HEK293 (cell line): ENCODE measurements at regions not wholly inside any gene's neighbourhood (a gene's known extent, or its start where the extent isn't known, plus 50 kb on each side); places are given as distances from the start of the nearest gene placed in this dataset.

Experiments used
- CTCF ChIA-PET: fragments of 350-600 bp; formaldehyde crosslinking; extraction: SDS; loops from one replicate; lab custom pipeline; 2021; ENCODE audit warnings: antibody characterized with exemption; lab: Yijun Ruan, JAX
- POLR2A ChIA-PET: fragments of 300-600 bp; formaldehyde crosslinking; extraction: SDS; loops from one replicate; lab custom pipeline; 2020; ENCODE audit warnings: antibody characterized with exemption, inconsistent platforms; lab: Yijun Ruan, JAX
- H3K27ac ChIP-seq: fragments of 200-500 bp; sonication (Bioruptor generic); 2 replicates; pipeline ENCODE4 v1.5.1; 2014; ENCODE audit warnings: low read depth, low read length, control low read depth, inconsistent platforms; ENCODE audit errors: extremely low read depth
- H3K36me3 ChIP-seq, 2 experiments: fragments of 200-500 bp in 1 of 2; sonication (Bioruptor generic) in 1 of 2; 1 replicate in 1 of 2; 2 replicates in 1 of 2; pipeline ENCODE4 v1.5.1; 2014 to 2017; ENCODE audit warnings: inconsistent platforms in 2 of 2, low read length in 2 of 2; ENCODE audit not compliant: control insufficient read depth in 2 of 2, insufficient read depth in 1 of 2
- H3K4me1 ChIP-seq: fragments of 200-500 bp; sonication (Bioruptor generic); 2 replicates; pipeline ENCODE4 v1.5.1; 2014; ENCODE audit warnings: mild to moderate bottlenecking, low read length, inconsistent platforms; ENCODE audit not compliant: control insufficient read depth, insufficient read depth
- H3K4me3 ChIP-seq: 2 replicates; pipeline ENCODE4 v1.5.1; 2011; ENCODE audit warnings: low read depth, mild to moderate bottlenecking, control low read depth, low read length, moderate library complexity
- H3K9me3 ChIP-seq: fragments of 200-500 bp; sonication (Bioruptor generic); 2 replicates; pipeline ENCODE4 v1.5.1; 2014; ENCODE audit warnings: low read depth, low read length, inconsistent platforms; ENCODE audit not compliant: control insufficient read depth, insufficient read depth
- YY1 ChIP-seq: fragments of 450-650 bp; formaldehyde crosslinking; IDR thresholded peaks from 2 replicates; pipeline ENCODE4 v1.5.1; 2018; ENCODE audit warnings: missing biosample characterization, missing genetic modification characterization
- ZBTB21 ChIP-seq: fragments of 450-650 bp; formaldehyde crosslinking; IDR thresholded peaks from 2 replicates; pipeline ENCODE4 v1.5.1; 2017; ENCODE audit warnings: missing biosample characterization, missing genetic modification characterization
- ZNF10 ChIP-seq: fragments of 450-650 bp; formaldehyde crosslinking; IDR thresholded peaks from 2 replicates; pipeline ENCODE4 v1.5.1; 2017; ENCODE audit warnings: missing biosample characterization, missing genetic modification characterization
- ZNF133 ChIP-seq: fragments of 450-650 bp; formaldehyde crosslinking; IDR thresholded peaks from 2 replicates; pipeline ENCODE4 v1.5.1; 2016; ENCODE audit warnings: missing biosample characterization, missing genetic modification characterization
- ZNF146 ChIP-seq: fragments of 450-650 bp; formaldehyde crosslinking; IDR thresholded peaks from 2 replicates; pipeline ENCODE4 v1.5.1; 2016; ENCODE audit warnings: missing biosample characterization, missing genetic modification characterization
- ZNF16 ChIP-seq: fragments of 450-650 bp; formaldehyde crosslinking; IDR thresholded peaks from 2 replicates; pipeline ENCODE4 v1.5.1; 2016; ENCODE audit warnings: low read depth, missing biosample characterization, missing genetic modification characterization
- ZNF19 ChIP-seq: fragments of 450-650 bp; formaldehyde crosslinking; IDR thresholded peaks from 2 replicates; pipeline ENCODE4; 2016; ENCODE audit warnings: missing biosample characterization, missing genetic modification characterization, low read depth
- ZNF202 ChIP-seq: fragments of 450-650 bp; formaldehyde crosslinking; IDR thresholded peaks from 2 replicates; pipeline ENCODE4 v1.5.1; 2016; ENCODE audit warnings: missing biosample characterization, missing genetic modification characterization, borderline replicate concordance
- ZNF292 ChIP-seq: fragments of 450-650 bp; formaldehyde crosslinking; IDR thresholded peaks from 2 replicates; pipeline ENCODE4 v1.5.1; 2016; ENCODE audit warnings: low read depth, missing biosample characterization, missing genetic modification characterization, borderline replicate concordance
- ZNF335 ChIP-seq: fragments of 450-650 bp; formaldehyde crosslinking; conservative IDR thresholded peaks from 2 replicates; pipeline ENCODE4 v1.5.1; 2016; ENCODE audit warnings: missing biosample characterization, missing genetic modification characterization
- ZNF48 ChIP-seq: fragments of 450-650 bp; formaldehyde crosslinking; IDR thresholded peaks from 2 replicates; pipeline ENCODE4 v1.5.1; 2016; ENCODE audit warnings: missing biosample characterization, missing genetic modification characterization
- ZNF501 ChIP-seq: fragments of 450-650 bp; formaldehyde crosslinking; IDR thresholded peaks from 2 replicates; pipeline ENCODE4 v1.5.1; 2016; ENCODE audit warnings: missing biosample characterization, missing genetic modification characterization
- ZNF521 ChIP-seq: fragments of 450-650 bp; formaldehyde crosslinking; IDR thresholded peaks from 2 replicates; pipeline ENCODE4 v1.5.1; 2017; ENCODE audit warnings: missing biosample characterization, mild to moderate bottlenecking, missing genetic modification characterization
- ZNF530 ChIP-seq: fragments of 450-650 bp; formaldehyde crosslinking; IDR thresholded peaks from 2 replicates; pipeline ENCODE4 v1.5.1; 2016; ENCODE audit warnings: low read depth, missing biosample characterization, missing genetic modification characterization
- ZNF747 ChIP-seq: fragments of 450-650 bp; formaldehyde crosslinking; IDR thresholded peaks from 2 replicates; pipeline ENCODE4 v1.5.1; 2016; ENCODE audit warnings: missing biosample characterization, missing genetic modification characterization
- TF ChIP-seq, protein P1 (sequence below): fragments of 450-650 bp; formaldehyde crosslinking; IDR thresholded peaks from 2 replicates; pipeline ENCODE4 v1.5.1; 2016; ENCODE audit warnings: missing biosample characterization, missing genetic modification characterization, borderline replicate concordance
- TF ChIP-seq, protein P2 (sequence below): fragments of 450-650 bp; formaldehyde crosslinking; IDR thresholded peaks from 2 replicates; pipeline ENCODE4; 2016; ENCODE audit warnings: missing biosample characterization, missing genetic modification characterization
- TF ChIP-seq, protein P3 (sequence below): fragments of 450-650 bp; formaldehyde crosslinking; IDR thresholded peaks from 2 replicates; pipeline ENCODE4 v1.5.1; 2016; ENCODE audit warnings: missing biosample characterization, missing genetic modification characterization
- TF ChIP-seq, protein P4 (sequence below): fragments of 450-650 bp; formaldehyde crosslinking; IDR thresholded peaks from 2 replicates; pipeline ENCODE4 v1.5.1; 2016; ENCODE audit warnings: missing biosample characterization, missing genetic modification characterization

DNA sequence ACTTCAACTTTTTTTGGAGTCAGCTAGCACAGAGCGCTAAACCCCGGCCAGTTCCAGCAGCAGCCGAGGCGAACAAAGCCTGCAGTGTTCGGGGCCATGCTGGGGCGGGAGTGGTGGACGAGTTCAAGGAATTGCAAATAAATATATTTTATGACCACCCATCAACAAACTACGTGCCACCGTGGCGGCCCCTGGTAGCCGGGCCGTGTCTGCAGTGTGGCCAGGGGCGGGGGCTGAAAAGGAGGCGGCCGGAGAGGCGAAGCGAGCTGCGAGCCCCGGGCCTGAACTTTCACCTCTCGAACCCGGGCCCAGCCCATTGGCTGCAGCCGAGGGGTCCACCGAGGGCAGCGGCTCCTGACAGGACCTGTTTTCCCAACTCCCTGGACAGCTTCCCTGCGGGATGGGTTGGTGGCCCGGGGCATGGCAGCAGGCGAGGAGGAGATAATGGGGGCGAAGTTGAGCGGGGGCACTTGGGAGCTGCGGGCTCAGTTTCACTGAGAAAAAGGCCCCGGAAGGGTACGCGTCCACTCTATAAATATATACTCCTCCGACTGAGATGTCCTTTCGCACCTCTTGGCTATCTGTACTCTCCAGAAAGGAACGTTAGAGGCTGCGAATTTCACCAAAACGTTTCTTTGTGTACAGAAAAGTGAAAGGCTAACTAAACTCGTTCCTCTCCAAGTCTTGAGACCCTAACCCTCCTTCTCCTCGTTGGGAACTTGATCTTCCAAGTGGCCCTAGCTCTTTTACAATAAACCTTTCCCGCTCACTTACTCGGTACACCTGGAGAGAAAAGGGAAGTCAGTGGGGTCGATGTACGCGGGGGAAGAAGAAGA is 164.6 kb upstream of the PPP1R3A start:
- H3K9me3 ChIP-seq, result no peaks in the 10 kb centered on the region
- no peak overlapping the region for H3K4me3 ChIP-seq
- H3K36me3 ChIP-seq, result no peaks in the 10 kb centered on the region
- no peaks in the 10 kb centered on the region for H3K4me1 ChIP-seq
- ChIA-PET CTCF (interaction anchor here (0.6 to 1.0 kb wide), 5 partner anchors 40 to 1826 kb away, joined by 3 to 10 read pairs (median 3); no protein-coding TSS in a partner anchor), POLR2A (no interaction called here)
- H3K27ac ChIP-seq, result no peak overlapping the region
- TF ChIP-seq ZBTB21 (tag by site-specific recombination) (no peak), ZNF202 (tag by site-specific recombination) (peak; percentile 41; the same call in 1 of the 2 replicates)

DNA sequence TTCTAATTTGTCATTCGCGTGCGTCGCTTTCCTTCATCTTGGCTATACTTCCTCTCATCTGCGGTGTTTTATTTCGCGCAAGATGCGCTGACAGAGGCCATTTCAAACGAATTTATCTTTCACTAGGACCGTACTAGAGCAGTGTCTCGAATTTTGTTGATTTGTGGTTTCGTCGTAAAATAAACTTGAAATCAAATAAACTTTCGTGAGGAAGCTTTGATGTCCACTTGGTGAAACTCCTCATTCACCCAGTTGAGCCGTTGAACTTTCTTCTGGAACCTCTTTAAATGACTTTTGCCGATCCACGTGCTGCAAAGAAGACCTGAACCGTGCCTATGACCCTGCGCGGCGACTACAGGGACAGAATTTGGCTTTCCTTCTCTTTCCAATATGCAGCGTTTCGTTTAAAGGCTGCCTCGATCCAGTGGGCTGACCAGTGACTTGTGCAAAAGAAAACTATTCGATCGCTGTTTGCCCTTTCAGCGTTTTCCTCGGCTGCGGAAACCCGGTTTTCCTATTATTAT is 163.9 kb upstream of the PPP1R3A start:
- CTCF ChIA-PET, result interaction anchor here (0.6 to 1.8 kb wide), 8 partner anchors 40 to 1827 kb away, joined by 3 to 10 read pairs (median 4); no protein-coding TSS in a partner anchor
- Histone ChIP-seq H3K27ac (no peak overlapping the region), H3K9me3 (no peaks in the 10 kb centered on the region), H3K4me3 (no peak overlapping the region)
- TF ChIP-seq ZNF521 (tag by site-specific recombination), result no peak
- no peak for TF ChIP-seq ZNF747 (tag by site-specific recombination)
- no peak for TF ChIP-seq ZNF19 (tag by site-specific recombination)
- TF ChIP-seq ZNF292 (tag by site-specific recombination), result no peak
- no peak for TF ChIP-seq YY1
- TF ChIP-seq, protein P1, sequence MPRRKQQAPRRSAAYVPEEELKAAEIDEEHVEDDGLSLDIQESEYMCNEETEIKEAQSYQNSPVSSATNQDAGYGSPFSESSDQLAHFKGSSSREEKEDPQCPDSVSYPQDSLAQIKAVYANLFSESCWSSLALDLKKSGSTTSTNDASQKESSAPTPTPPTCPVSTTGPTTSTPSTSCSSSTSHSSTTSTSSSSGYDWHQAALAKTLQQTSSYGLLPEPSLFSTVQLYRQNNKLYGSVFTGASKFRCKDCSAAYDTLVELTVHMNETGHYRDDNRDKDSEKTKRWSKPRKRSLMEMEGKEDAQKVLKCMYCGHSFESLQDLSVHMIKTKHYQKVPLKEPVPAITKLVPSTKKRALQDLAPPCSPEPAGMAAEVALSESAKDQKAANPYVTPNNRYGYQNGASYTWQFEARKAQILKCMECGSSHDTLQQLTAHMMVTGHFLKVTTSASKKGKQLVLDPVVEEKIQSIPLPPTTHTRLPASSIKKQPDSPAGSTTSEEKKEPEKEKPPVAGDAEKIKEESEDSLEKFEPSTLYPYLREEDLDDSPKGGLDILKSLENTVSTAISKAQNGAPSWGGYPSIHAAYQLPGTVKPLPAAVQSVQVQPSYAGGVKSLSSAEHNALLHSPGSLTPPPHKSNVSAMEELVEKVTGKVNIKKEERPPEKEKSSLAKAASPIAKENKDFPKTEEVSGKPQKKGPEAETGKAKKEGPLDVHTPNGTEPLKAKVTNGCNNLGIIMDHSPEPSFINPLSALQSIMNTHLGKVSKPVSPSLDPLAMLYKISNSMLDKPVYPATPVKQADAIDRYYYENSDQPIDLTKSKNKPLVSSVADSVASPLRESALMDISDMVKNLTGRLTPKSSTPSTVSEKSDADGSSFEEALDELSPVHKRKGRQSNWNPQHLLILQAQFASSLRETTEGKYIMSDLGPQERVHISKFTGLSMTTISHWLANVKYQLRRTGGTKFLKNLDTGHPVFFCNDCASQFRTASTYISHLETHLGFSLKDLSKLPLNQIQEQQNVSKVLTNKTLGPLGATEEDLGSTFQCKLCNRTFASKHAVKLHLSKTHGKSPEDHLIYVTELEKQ (tag by site-specific recombination), result no peak
- TF ChIP-seq, protein P2, sequence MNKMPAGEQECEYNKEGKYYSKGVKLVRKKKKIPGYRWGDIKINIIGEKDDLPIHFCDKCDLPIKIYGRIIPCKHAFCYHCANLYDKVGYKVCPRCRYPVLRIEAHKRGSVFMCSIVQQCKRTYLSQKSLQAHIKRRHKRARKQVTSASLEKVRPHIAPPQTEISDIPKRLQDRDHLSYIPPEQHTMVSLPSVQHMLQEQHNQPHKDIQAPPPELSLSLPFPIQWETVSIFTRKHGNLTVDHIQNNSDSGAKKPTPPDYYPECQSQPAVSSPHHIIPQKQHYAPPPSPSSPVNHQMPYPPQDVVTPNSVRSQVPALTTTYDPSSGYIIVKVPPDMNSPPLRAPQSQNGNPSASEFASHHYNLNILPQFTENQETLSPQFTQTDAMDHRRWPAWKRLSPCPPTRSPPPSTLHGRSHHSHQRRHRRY (tag by site-specific recombination), result no peak
- TF ChIP-seq, protein P3, sequence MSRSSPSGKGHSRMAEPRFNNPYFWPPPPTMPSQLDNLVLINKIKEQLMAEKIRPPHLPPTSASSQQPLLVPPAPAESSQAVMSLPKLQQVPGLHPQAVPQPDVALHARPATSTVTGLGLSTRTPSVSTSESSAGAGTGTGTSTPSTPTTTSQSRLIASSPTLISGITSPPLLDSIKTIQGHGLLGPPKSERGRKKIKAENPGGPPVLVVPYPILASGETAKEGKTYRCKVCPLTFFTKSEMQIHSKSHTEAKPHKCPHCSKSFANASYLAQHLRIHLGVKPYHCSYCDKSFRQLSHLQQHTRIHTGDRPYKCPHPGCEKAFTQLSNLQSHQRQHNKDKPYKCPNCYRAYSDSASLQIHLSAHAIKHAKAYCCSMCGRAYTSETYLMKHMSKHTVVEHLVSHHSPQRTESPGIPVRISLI, result no peak
- no peak for TF ChIP-seq ZNF335
- TF ChIP-seq ZNF501 (tag by site-specific recombination), result no peak
- no peak for TF ChIP-seq ZNF48 (tag by site-specific recombination)
- TF ChIP-seq ZNF146 (tag by site-specific recombination), result no peak
- no peak for TF ChIP-seq ZNF530 (tag by site-specific recombination)
- no peak for TF ChIP-seq ZNF10 (tag by site-specific recombination)
- TF ChIP-seq ZNF133, result no peak
- TF ChIP-seq, protein P4, sequence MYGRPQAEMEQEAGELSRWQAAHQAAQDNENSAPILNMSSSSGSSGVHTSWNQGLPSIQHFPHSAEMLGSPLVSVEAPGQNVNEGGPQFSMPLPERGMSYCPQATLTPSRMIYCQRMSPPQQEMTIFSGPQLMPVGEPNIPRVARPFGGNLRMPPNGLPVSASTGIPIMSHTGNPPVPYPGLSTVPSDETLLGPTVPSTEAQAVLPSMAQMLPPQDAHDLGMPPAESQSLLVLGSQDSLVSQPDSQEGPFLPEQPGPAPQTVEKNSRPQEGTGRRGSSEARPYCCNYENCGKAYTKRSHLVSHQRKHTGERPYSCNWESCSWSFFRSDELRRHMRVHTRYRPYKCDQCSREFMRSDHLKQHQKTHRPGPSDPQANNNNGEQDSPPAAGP (tag by site-specific recombination), result no peak
- no peak for TF ChIP-seq ZNF16 (tag by site-specific recombination)
- TF ChIP-seq, all 188 proteins: peak for 0
- POLR2A ChIA-PET, result no interaction called here
- H3K36me3 ChIP-seq, result no peaks in the 10 kb centered on the region
- no peaks in the 10 kb centered on the region for H3K4me1 ChIP-seq
